CD14-positive monocyte (primary cell): ENCODE measurements at regions not wholly inside any gene's neighbourhood (a gene's known extent, or its start where the extent isn't known, plus 50 kb on each side); places are given as distances from the start of the nearest gene placed in this dataset.

Experiments
- DNase-seq, 3 donors: peaks; one replicate each; pipeline ENCODE4 v3.0.0-alpha.2; 2011 to 2022
- H2AFZ ChIP-seq: 2 replicates; pipeline ENCODE4 v1.6.0; 2012; ENCODE audit warnings: mild to moderate bottlenecking, low read depth, low read length, inconsistent platforms; ENCODE audit not compliant: insufficient read depth, poor library complexity, severe bottlenecking
- H3K27ac ChIP-seq, 2 donors: 1 replicate in 1 of 2; 2 replicates in 1 of 2; pipeline ENCODE4 v1.5.1; 2012 to 2013; ENCODE audit warnings: low read length in 2 of 2, control low read depth in 1 of 2, inconsistent platforms in 1 of 2, low read depth in 1 of 2, mild to moderate bottlenecking in 1 of 2
- H3K27me3 ChIP-seq, 2 donors: one replicate each; pipeline versions ENCODE4 v1.6.0 to v1.6.1; 2011 to 2013; ENCODE audit warnings: low read length in 2 of 2; ENCODE audit not compliant: control insufficient read depth in 2 of 2, insufficient read depth in 2 of 2
- H3K36me3 ChIP-seq, 2 donors: replicated peaks in 1 of 2; 1 replicate in 1 of 2; 2 replicates in 1 of 2; pipeline versions ENCODE4 v1.5.1 to v1.6.1; 2012 to 2013; ENCODE audit warnings: low read length in 2 of 2, control low read depth in 1 of 2, inconsistent platforms in 1 of 2, mild to moderate bottlenecking in 1 of 2; ENCODE audit not compliant: insufficient read depth in 2 of 2, control insufficient read depth in 1 of 2
- H3K4me1 ChIP-seq, 2 donors: 1 replicate in 1 of 2; 2 replicates in 1 of 2; pipeline versions ENCODE4 v1.5.1 to v1.6.1; 2012 to 2013; ENCODE audit warnings: low read length in 2 of 2, control low read depth in 1 of 2, inconsistent platforms in 1 of 2, mild to moderate bottlenecking in 1 of 2, moderate library complexity in 1 of 2; ENCODE audit not compliant: insufficient read depth in 2 of 2, control insufficient read depth in 1 of 2
- H3K4me2 ChIP-seq: replicated peaks from 2 replicates; pipeline ENCODE3; 2012; ENCODE audit warnings: low read length, moderate library complexity, mild to moderate bottlenecking; ENCODE audit not compliant: poor library complexity, severe bottlenecking; ENCODE audit errors: extremely low read depth
- H3K4me3 ChIP-seq, 3 experiments: fragments of 200-600 bp in 1 of 3; sonication (generic) in 1 of 3; replicated peaks in 1 of 3; 1 replicate in 2 of 3; 2 replicates in 1 of 3; pipeline ENCODE4 v1.5.1; 2011 to 2013; ENCODE audit warnings: low read length in 3 of 3, mild to moderate bottlenecking in 3 of 3, control low read depth in 2 of 3, low read depth in 2 of 3, inconsistent platforms in 1 of 3, moderate library complexity in 1 of 3
- H3K79me2 ChIP-seq: 2 replicates; pipeline ENCODE4 v1.6.0; 2012; ENCODE audit warnings: mild to moderate bottlenecking, control low read depth, inconsistent platforms, low read length, moderate library complexity; ENCODE audit not compliant: insufficient read depth
- H3K9ac ChIP-seq: 2 replicates; pipeline ENCODE4 v1.6.0; 2017; ENCODE audit warnings: low read length, mild to moderate bottlenecking; ENCODE audit not compliant: insufficient read depth, poor library complexity, severe bottlenecking
- H3K9me3 ChIP-seq, 2 donors: replicated peaks in 1 of 2; 1 replicate in 1 of 2; 2 replicates in 1 of 2; pipeline versions ENCODE4 v1.5.1 to v1.6.1; 2012 to 2013; ENCODE audit warnings: low read length in 2 of 2, control low read depth in 1 of 2; ENCODE audit not compliant: control insufficient read depth in 1 of 2, insufficient read depth in 1 of 2
- H4K20me1 ChIP-seq: 2 replicates; pipeline ENCODE4 v1.6.0; 2012; ENCODE audit warnings: mild to moderate bottlenecking, low read length, control low read depth, moderate library complexity; ENCODE audit not compliant: insufficient read depth
- H3K27ac Mint-ChIP-seq, 7 donors: one replicate each; pipeline ENCODE4 v1.8.0; 2020; ENCODE audit warnings: mild to moderate bottlenecking in 7 of 7, mixed read lengths in 7 of 7, moderate library complexity in 6 of 7, inconsistent platforms in 2 of 7
- H3K27me3 Mint-ChIP-seq, 3 donors: one replicate each; pipeline ENCODE4 v1.8.0; 2021 to 2022; ENCODE audit warnings: low read depth in 3 of 3, mild to moderate bottlenecking in 3 of 3, mixed read lengths in 3 of 3, moderate library complexity in 3 of 3, inconsistent platforms in 1 of 3
- H3K36me3 Mint-ChIP-seq, 2 donors: one replicate each; pipeline ENCODE4 v1.8.0; 2020; ENCODE audit warnings: mixed read lengths in 2 of 2, inconsistent platforms in 1 of 2, mild to moderate bottlenecking in 1 of 2
- H3K4me1 Mint-ChIP-seq: one replicate; pipeline ENCODE4 v1.8.0; 2020; ENCODE audit warnings: mild to moderate bottlenecking, mixed read lengths
- H3K4me3 Mint-ChIP-seq, 2 donors: one replicate each; pipeline ENCODE4 v1.8.0; 2020; ENCODE audit warnings: mild to moderate bottlenecking in 2 of 2, mixed read lengths in 2 of 2, moderate library complexity in 1 of 2
- H3K9me3 Mint-ChIP-seq, 7 donors: one replicate each; pipeline ENCODE4 v1.8.0; 2020 to 2022; ENCODE audit warnings: mixed read lengths in 7 of 7, mild to moderate bottlenecking in 6 of 7, moderate library complexity in 6 of 7, inconsistent platforms in 2 of 7
- WGBS: methylation state at CpG from one replicate; pipeline ENCODE4 v1.1.5; 2013; ENCODE audit warnings: missing lambda C conversion rate; ENCODE audit not compliant: insufficient coverage; 5-methylcytosine and 5-hydroxymethylcytosine counted together
- intact Hi-C, 2 donors: fragments of 100-400 bp; cut with micrococcal nuclease; formaldehyde crosslinking; loops; one replicate each; pipeline versions ENCODE4 v1.15.0 to v1.15.1; 2023
- TF ChIP-seq, protein P1 (sequence below): fragments of 200-600 bp; IDR thresholded peaks from one replicate; pipeline ENCODE4 v1.8.0; 2022; ENCODE audit warnings: antibody characterized with exemption, mild to moderate bottlenecking

- H3K79me2 ChIP-seq = peaks cover 92% of the 10 kb centered on the region
- no peak overlapping the region for H3K9ac ChIP-seq
- peaks cover 19% of the 10 kb centered on the region for H4K20me1 ChIP-seq
- H3K9me3 Mint-ChIP-seq = peaks cover 0 to 11% (median 0%) of the 10 kb centered on the region in 7 donors
- H3K4me1 Mint-ChIP-seq = no peaks in the 10 kb centered on the region
- H3K4me3 ChIP-seq = no peak overlapping the region
- H3K9me3 ChIP-seq = no peaks in the 10 kb centered on the region
- H2AFZ ChIP-seq = no peak overlapping the region
- no peak overlapping the region for H3K4me2 ChIP-seq
- H3K36me3 Mint-ChIP-seq = peaks cover 13 to 23% of the 10 kb centered on the region in 2 donors
- no peak overlapping the region for H3K4me3 Mint-ChIP-seq
- H3K27ac Mint-ChIP-seq = no peak overlapping the region
- H3K27me3 ChIP-seq = no peaks in the 10 kb centered on the region
- intact Hi-C loops = no loop called here
- 100% methylated on average over 1 of the region's 2 CpGs for WGBS
- H3K27me3 Mint-ChIP-seq = no peaks in the 10 kb centered on the region
- H3K4me1 ChIP-seq = no peaks in the 10 kb centered on the region
- H3K36me3 ChIP-seq = no peaks in the 10 kb centered on the region
- no peak for DNase-seq
- no peak overlapping the region for H3K27ac ChIP-seq
- TF ChIP-seq, protein P1, sequence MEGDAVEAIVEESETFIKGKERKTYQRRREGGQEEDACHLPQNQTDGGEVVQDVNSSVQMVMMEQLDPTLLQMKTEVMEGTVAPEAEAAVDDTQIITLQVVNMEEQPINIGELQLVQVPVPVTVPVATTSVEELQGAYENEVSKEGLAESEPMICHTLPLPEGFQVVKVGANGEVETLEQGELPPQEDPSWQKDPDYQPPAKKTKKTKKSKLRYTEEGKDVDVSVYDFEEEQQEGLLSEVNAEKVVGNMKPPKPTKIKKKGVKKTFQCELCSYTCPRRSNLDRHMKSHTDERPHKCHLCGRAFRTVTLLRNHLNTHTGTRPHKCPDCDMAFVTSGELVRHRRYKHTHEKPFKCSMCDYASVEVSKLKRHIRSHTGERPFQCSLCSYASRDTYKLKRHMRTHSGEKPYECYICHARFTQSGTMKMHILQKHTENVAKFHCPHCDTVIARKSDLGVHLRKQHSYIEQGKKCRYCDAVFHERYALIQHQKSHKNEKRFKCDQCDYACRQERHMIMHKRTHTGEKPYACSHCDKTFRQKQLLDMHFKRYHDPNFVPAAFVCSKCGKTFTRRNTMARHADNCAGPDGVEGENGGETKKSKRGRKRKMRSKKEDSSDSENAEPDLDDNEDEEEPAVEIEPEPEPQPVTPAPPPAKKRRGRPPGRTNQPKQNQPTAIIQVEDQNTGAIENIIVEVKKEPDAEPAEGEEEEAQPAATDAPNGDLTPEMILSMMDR = no peak
These were observed 271.1 kb downstream of the PTPRC start for GRCh38 chr1:198909973-198910372.

DNA sequence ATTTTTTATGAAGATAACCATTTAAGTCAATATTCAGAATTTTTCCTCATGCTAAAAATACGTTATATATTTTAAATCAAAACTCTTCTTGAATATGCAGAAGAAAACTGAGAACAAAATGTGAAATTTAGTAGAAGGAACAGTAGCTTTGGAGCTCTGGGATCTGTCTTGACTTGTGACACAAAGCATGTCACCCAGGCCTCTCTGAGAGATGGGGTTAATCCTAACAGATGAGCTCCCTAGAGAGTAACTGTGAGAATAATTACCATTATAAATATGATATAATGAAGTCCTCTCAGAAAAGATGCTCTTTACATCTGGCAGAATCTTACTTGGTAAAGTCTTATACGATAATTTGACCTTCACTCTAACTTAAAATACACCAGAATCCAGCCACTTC lies 272.0 kb downstream of the PTPRC start:
- peak overlapping the region in 1 of 7 donors; percentile 27 for H3K27ac Mint-ChIP-seq
- H3K27me3 Mint-ChIP-seq = no peaks in the 10 kb centered on the region
- H3K9me3 ChIP-seq = no peaks in the 10 kb centered on the region
- H3K4me3 Mint-ChIP-seq = no peak overlapping the region
- no peak overlapping the region for H3K4me2 ChIP-seq
- intact Hi-C loops = no loop called here
- TF ChIP-seq, protein P1 = no peak
- no peaks in the 10 kb centered on the region for H3K4me1 ChIP-seq
- WGBS = 100% methylated on average over 1 of the region's 2 CpGs
- no peaks in the 10 kb centered on the region for H3K36me3 ChIP-seq
- no peaks in the 10 kb centered on the region for H3K27me3 ChIP-seq
- H4K20me1 ChIP-seq = peaks cover 19% of the 10 kb centered on the region
- no peak overlapping the region for H2AFZ ChIP-seq
- peaks cover 2% of the 10 kb centered on the region for H3K4me1 Mint-ChIP-seq
- H3K9ac ChIP-seq = no peak overlapping the region
- peaks cover 93% of the 10 kb centered on the region for H3K79me2 ChIP-seq
- no peak overlapping the region for H3K27ac ChIP-seq
- peaks cover 0 to 11% (median 0%) of the 10 kb centered on the region in 7 donors for H3K9me3 Mint-ChIP-seq
- H3K4me3 ChIP-seq = no peak overlapping the region
- H3K36me3 Mint-ChIP-seq = peaks cover 13 to 28% of the 10 kb centered on the region in 2 donors
- no peak for DNase-seq
